CD4-positive, alpha-beta T cell (primary cell): ENCODE measurements at regions not wholly inside any gene's neighbourhood (a gene's known extent, or its start where the extent isn't known, plus 50 kb on each side); places are given as distances from the start of the nearest gene placed in this dataset.

Source experiments
- ATAC-seq: fragments of 200-7000 bp; cut with Tn5 transposase; one replicate; pipeline ENCODE4 v1.10.0; 2022; ENCODE audit warnings: mild to moderate bottlenecking; ENCODE audit not compliant: poor library complexity
- CTCF ChIA-PET: fragments of 350-600 bp; sonication (Branson Sonifier 250); formaldehyde crosslinking; loops from one replicate; lab custom pipeline; 2021; ENCODE audit warnings: antibody characterized with exemption, inconsistent platforms; lab: Charles Lee
- POLR2A ChIA-PET: fragments of 350-600 bp; sonication (Branson Sonifier 250); formaldehyde crosslinking; loops from one replicate; lab custom pipeline; 2021; ENCODE audit warnings: antibody characterized with exemption, inconsistent platforms; lab: Charles Lee
- DNase-seq, 14 experiments: peaks; one replicate each; pipeline ENCODE4 v3.0.0-alpha.2; 2013 to 2020; ENCODE audit warnings: mixed read lengths in 2 of 14
- H3K27ac ChIP-seq, 2 donors: one replicate each; pipeline versions ENCODE4 v1.5.1 to v1.7.0; 2013; ENCODE audit warnings: low read length in 2 of 2, low read depth in 1 of 2, mild to moderate bottlenecking in 1 of 2
- H3K27me3 ChIP-seq, 2 experiments: 1 replicate in 1 of 2; 2 replicates in 1 of 2; pipeline versions ENCODE4 v1.6.1 to v1.7.0; 2013; ENCODE audit warnings: low read length in 2 of 2, control low read depth in 1 of 2, mild to moderate bottlenecking in 1 of 2, moderate library complexity in 1 of 2; ENCODE audit not compliant: insufficient read depth in 2 of 2, control insufficient read depth in 1 of 2
- H3K36me3 ChIP-seq: one replicate; pipeline ENCODE4 v1.6.1; 2013; ENCODE audit warnings: low read length, control low read depth; ENCODE audit not compliant: insufficient read depth
- H3K4me1 ChIP-seq: one replicate; pipeline ENCODE4 v1.6.1; 2013; ENCODE audit warnings: low read length, control low read depth; ENCODE audit not compliant: insufficient read depth
- H3K4me3 ChIP-seq: one replicate; pipeline ENCODE4 v1.5.1; 2013; ENCODE audit warnings: mild to moderate bottlenecking, low read length, moderate library complexity
- H3K9me3 ChIP-seq, 2 experiments: 1 replicate in 1 of 2; 2 replicates in 1 of 2; pipeline versions ENCODE4 v1.6.1 to v1.7.0; 2013; ENCODE audit warnings: low read length in 2 of 2, mild to moderate bottlenecking in 2 of 2, control low read depth in 1 of 2, moderate library complexity in 1 of 2; ENCODE audit not compliant: control insufficient read depth in 1 of 2, insufficient read depth in 1 of 2
- H3K27ac Mint-ChIP-seq: one replicate; pipeline ENCODE4 v1.8.0; 2020; ENCODE audit warnings: mixed read lengths
- H3K27me3 Mint-ChIP-seq: one replicate; pipeline ENCODE4 v1.8.0; 2021; ENCODE audit warnings: mixed read lengths
- H3K36me3 Mint-ChIP-seq: one replicate; pipeline ENCODE4 v1.8.0; 2021; ENCODE audit warnings: low read depth, mixed read lengths
- H3K4me1 Mint-ChIP-seq: one replicate; pipeline ENCODE4 v1.8.0; 2021; ENCODE audit warnings: low read depth, mixed read lengths
- H3K4me3 Mint-ChIP-seq: one replicate; pipeline ENCODE4 v1.8.0; 2020; ENCODE audit warnings: mild to moderate bottlenecking, mixed read lengths
- H3K9me3 Mint-ChIP-seq: one replicate; pipeline ENCODE4 v1.8.0; 2020; ENCODE audit warnings: mixed read lengths
- CTCF ChIP-seq: fragments of 200-600 bp; IDR thresholded peaks from one replicate; pipeline ENCODE4 v1.8.0; 2022; ENCODE audit warnings: antibody characterized with exemption, mild to moderate bottlenecking
- intact Hi-C, 2 experiments: fragments of 100-400 bp; cut with DNase I in 1 of 2; cut with micrococcal nuclease in 1 of 2; formaldehyde crosslinking; loops; one replicate each; pipeline versions ENCODE4 v1.15.1 to v1.9.0; 2023 to 2025; cut with DNase I, micrococcal nuclease

- Mint-ChIP-seq H3K27me3 (peaks cover 34% of the 10 kb centered on the region), H3K4me3 (no peak overlapping the region), H3K27ac (no peak overlapping the region), H3K4me1 (no peaks in the 10 kb centered on the region), H3K9me3 (peaks cover 3% of the 10 kb centered on the region), H3K36me3 (no peaks in the 10 kb centered on the region)
- TF ChIP-seq CTCF: no peak
- H3K4me1 ChIP-seq: no peaks in the 10 kb centered on the region
- H3K36me3 ChIP-seq: no peaks in the 10 kb centered on the region
- ATAC-seq (no peak), DNase-seq (no peak)
- ChIA-PET POLR2A (no interaction called here), CTCF (no interaction called here)
- no peak overlapping the region for H3K4me3 ChIP-seq
- no peak overlapping the region for H3K27ac ChIP-seq
- H3K27me3 ChIP-seq: no peaks in the 10 kb centered on the region
- no peaks in the 10 kb centered on the region for H3K9me3 ChIP-seq
- intact Hi-C loops: no loop called here
Measured at GRCh38 chr20:20930500-20930899, 175.7 kb downstream of the LINC00237 start.

- H3K27ac ChIP-seq: no peak overlapping the region
- no peak overlapping the region for H3K4me3 Mint-ChIP-seq
- intact Hi-C loops: no loop called here
- H3K9me3 ChIP-seq: peaks cover 0 to 5% of the 10 kb centered on the region in 2 experiments
- no peaks in the 10 kb centered on the region for H3K36me3 ChIP-seq
- ChIA-PET POLR2A (no interaction called here), CTCF (no interaction called here)
- TF ChIP-seq CTCF: no peak
- no peaks in the 10 kb centered on the region for H3K36me3 Mint-ChIP-seq
- no peaks in the 10 kb centered on the region for H3K27me3 ChIP-seq
- peaks cover 3% of the 10 kb centered on the region for H3K9me3 Mint-ChIP-seq
- H3K27me3 Mint-ChIP-seq: peaks cover 34% of the 10 kb centered on the region
- H3K4me1 ChIP-seq: no peaks in the 10 kb centered on the region
- H3K27ac Mint-ChIP-seq: no peak overlapping the region
- H3K4me1 Mint-ChIP-seq: no peaks in the 10 kb centered on the region
- no peak overlapping the region for H3K4me3 ChIP-seq
- DNase-seq: no peak
- ATAC-seq: no peak
Measured at GRCh38 chr20:20929341-20929740, 176.8 kb downstream of the LINC00237 start.

GRCh38 chr20:20926222-20926905, 179.8 kb downstream of the LINC00237 start:
- Histone ChIP-seq H3K27ac (no peak overlapping the region), H3K9me3 (peaks cover 0 to 5% of the 10 kb centered on the region in 2 experiments), H3K27me3 (no peaks in the 10 kb centered on the region), H3K36me3 (no peaks in the 10 kb centered on the region), H3K4me1 (no peaks in the 10 kb centered on the region), H3K4me3 (no peak overlapping the region)
- Mint-ChIP-seq H3K9me3 (peaks cover 1% of the 10 kb centered on the region), H3K36me3 (no peaks in the 10 kb centered on the region), H3K4me3 (no peak overlapping the region), H3K27ac (no peak overlapping the region), H3K4me1 (no peaks in the 10 kb centered on the region), H3K27me3 (peaks cover 28% of the 10 kb centered on the region)
- no peak for ATAC-seq
- TF ChIP-seq CTCF: no peak
- intact Hi-C loops: no loop called here
- CTCF ChIA-PET: no interaction called here
- POLR2A ChIA-PET: no interaction called here
- DNase-seq: no peak
